K562 (cell line): ENCODE measurements at regions not wholly inside any gene's neighbourhood (a gene's known extent, or its start where the extent isn't known, plus 50 kb on each side); places are given as distances from the start of the nearest gene placed in this dataset.
A peak's percentile ranks its signal among the peaks of the same experiment; 100 is the strongest.

Experiments used
- ATAC-seq: fragments of 200-7000 bp; cut with Tn5 transposase; 3 replicates; pipeline ENCODE4 v1.9.1; 2020; ENCODE audit warnings: moderate library complexity
- BruUV-seq: library from RNA; stranded (reverse); fragments of 400-500 nt; replicated peaks from 2 replicates; lab custom pipeline; 2021; lab: Mats Ljungman, UMichigan
- CTCF ChIA-PET: fragments of 300-600 bp; formaldehyde crosslinking; extraction: SDS; loops from one replicate; lab custom pipeline; 2021; ENCODE audit warnings: low intra/inter-chr PET ratio; lab: Yijun Ruan, JAX
- POLR2A ChIA-PET: fragments of 300-600, 350-650 bp; sonication (Branson Sonifier 250); formaldehyde crosslinking; extraction: SDS; loops from one replicate; lab custom pipeline; 2021; ENCODE audit warnings: antibody characterized with exemption, inconsistent platforms; lab: Yijun Ruan, JAX
- DNase-seq, 4 experiments: peaks; one replicate each; pipeline versions ENCODE4 v3.0.0 to v3.0.0-alpha.2; 2011 to 2018; ENCODE audit warnings: low spot score in 3 of 4, mixed read lengths in 3 of 4; ENCODE audit errors: extremely low read depth in 1 of 4
- FAIRE-seq: peaks from 2 replicates; lab custom pipeline; 2011; peaks lifted over from hg19 to GRCh38; lab: Jason Lieb, UNC
- H2AFZ ChIP-seq: 2 replicates; pipeline ENCODE4 v1.6.0; 2011; ENCODE audit warnings: low read depth, low read length, control low read depth, inconsistent platforms
- H3K27ac ChIP-seq: fragments of 200-600 bp; 3 replicates; pipeline ENCODE4 v1.8.0; 2011; ENCODE audit warnings: low read depth, mild to moderate bottlenecking, control low read depth, inconsistent platforms, low read length, moderate library complexity, mixed read lengths; ENCODE audit errors: extremely low read depth
- H3K27me3 ChIP-seq, 2 experiments: fragments of 300-600 bp in 1 of 2; 2 replicates in 1 of 2; 3 replicates in 1 of 2; pipeline versions ENCODE4 v1.6.0 to v1.8.0; 2011; ENCODE audit warnings: inconsistent platforms in 2 of 2, low read length in 2 of 2, mild to moderate bottlenecking in 1 of 2, mixed read lengths in 1 of 2, moderate library complexity in 1 of 2; ENCODE audit not compliant: control insufficient read depth in 2 of 2, insufficient read depth in 2 of 2
- H3K36me3 ChIP-seq: fragments of 300-600 bp; 3 replicates; pipeline ENCODE4 v1.8.0; 2011; ENCODE audit warnings: mild to moderate bottlenecking, low read length, inconsistent platforms; ENCODE audit not compliant: control insufficient read depth, insufficient read depth
- H3K4me1 ChIP-seq, 2 experiments: fragments of 200-600 bp in 1 of 2; replicated peaks in 1 of 2; 2 replicates in 1 of 2; 3 replicates in 1 of 2; pipeline versions ENCODE4 v1.5.1 to v1.8.0; 2011; ENCODE audit warnings: inconsistent platforms in 2 of 2, low read length in 2 of 2, mild to moderate bottlenecking in 1 of 2, mixed read lengths in 1 of 2, moderate library complexity in 1 of 2; ENCODE audit not compliant: control insufficient read depth in 2 of 2, insufficient read depth in 2 of 2
- H3K4me2 ChIP-seq: 2 replicates; pipeline ENCODE4 v1.6.1; 2011; ENCODE audit warnings: low read length, control low read depth, inconsistent platforms, mixed read lengths; ENCODE audit not compliant: insufficient read depth
- H3K4me3 ChIP-seq: fragments of 200-600 bp; sonication (generic), shearing (Covaris generic); 2 replicates; pipeline ENCODE4 v1.5.1; 2016; ENCODE audit warnings: control low read depth, inconsistent platforms
- H3K79me2 ChIP-seq: fragments of 200-600 bp; 3 replicates; pipeline ENCODE4 v1.8.0; 2011; ENCODE audit warnings: low read length, inconsistent platforms; ENCODE audit not compliant: control insufficient read depth, insufficient read depth
- H3K9ac ChIP-seq, 2 experiments: 2 replicates each; pipeline versions ENCODE4 v1.6.0 to v1.6.1; 2011; ENCODE audit warnings: low read depth in 2 of 2, low read length in 2 of 2, control low read depth in 1 of 2, inconsistent platforms in 1 of 2, mild to moderate bottlenecking in 1 of 2, mixed read lengths in 1 of 2; ENCODE audit not compliant: insufficient read depth in 1 of 2
- H3K9me1 ChIP-seq: one replicate; pipeline ENCODE4 v1.6.0; 2011; ENCODE audit warnings: inconsistent platforms, mild to moderate bottlenecking, low read length, moderate library complexity; ENCODE audit not compliant: control insufficient read depth, insufficient read depth
- H3K9me3 ChIP-seq: replicated peaks from 2 replicates; pipeline ENCODE4 v1.5.1; 2011; ENCODE audit warnings: low read depth, low read length, inconsistent platforms; ENCODE audit not compliant: control insufficient read depth, insufficient read depth
- H4K20me1 ChIP-seq: replicated peaks from 2 replicates; pipeline ENCODE4 v1.6.1; 2011; ENCODE audit warnings: low read length, inconsistent platforms, mixed read lengths; ENCODE audit not compliant: control insufficient read depth, insufficient read depth
- ATF2 ChIP-seq: sonication (generic); formaldehyde crosslinking; IDR thresholded peaks from 2 replicates; pipeline ENCODE4 v1.8.1; 2022; ENCODE audit warnings: missing genetic modification reagents
- BMI1 ChIP-seq: fragments of 150-350 bp; IDR thresholded peaks from 2 replicates; pipeline ENCODE4 v1.6.1; 2014; ENCODE audit warnings: low read length
- FOSL1 ChIP-seq: fragments of 200-800 bp; sonication (Bioruptor generic); conservative IDR thresholded peaks from 2 replicates; pipeline ENCODE4 v1.6.1; 2016; ENCODE audit warnings: missing genetic modification characterization, missing compliant biosample characterization
- HOXB6 ChIP-seq: fragments of 250-450 bp; sonication (Bioruptor Pico); IDR thresholded peaks from 2 replicates; pipeline ENCODE4 v1.5.1; 2022; ENCODE audit warnings: mild to moderate bottlenecking, borderline replicate concordance
- IRF1 ChIP-seq: sonication (generic); formaldehyde crosslinking; IDR thresholded peaks from 2 replicates; pipeline ENCODE4 v1.8.0; 2022; ENCODE audit warnings: missing genetic modification reagents, mild to moderate bottlenecking, borderline replicate concordance
- L3MBTL2 ChIP-seq: fragments of 450-650 bp; IDR thresholded peaks from 2 replicates; pipeline ENCODE4 v1.6.1; 2016; ENCODE audit warnings: mild to moderate bottlenecking, moderate library complexity
- MCM2 ChIP-seq: fragments of 450-650 bp; IDR thresholded peaks from 2 replicates; pipeline ENCODE4 v1.6.1; 2017; ENCODE audit warnings: low read depth, mild to moderate bottlenecking
- MTA1 ChIP-seq: fragments of 450-650 bp; IDR thresholded peaks from 2 replicates; pipeline ENCODE4 v1.6.1; 2017; ENCODE audit warnings: borderline replicate concordance
- MTA2 ChIP-seq: fragments of 450-650 bp; IDR thresholded peaks from 2 replicates; pipeline ENCODE4 v1.6.1; 2016; ENCODE audit warnings: low read depth
- SP2 ChIP-seq: IDR thresholded peaks from 2 replicates; pipeline ENCODE4 v1.6.1; 2011; ENCODE audit warnings: mild to moderate bottlenecking, low read depth, low read length, moderate library complexity; ENCODE audit not compliant: poor library complexity, severe bottlenecking; ENCODE audit errors: extremely low read depth
- ZNF277 ChIP-seq: fragments of 250-450 bp; sonication (Bioruptor Pico); IDR thresholded peaks from 2 replicates; pipeline ENCODE4 v1.8.0; 2022; ENCODE audit warnings: inconsistent platforms, mild to moderate bottlenecking, moderate library complexity, borderline replicate concordance
- WGBS: fragments of 100-300 bp; shearing (Covaris generic); methylation state at CpG from one replicate; pipeline ENCODE4 v1.1.6; 2016; ENCODE audit warnings: low coverage, mixed read lengths; ENCODE audit not compliant: insufficient coverage; ENCODE audit errors: missing lambda C conversion rate; 5-methylcytosine and 5-hydroxymethylcytosine counted together
- in situ Hi-C: fragments of 300-500 bp; cut with MboI; formaldehyde crosslinking; loops from 4 replicates; pipeline ENCODE4 v1.15.0; 2018; ENCODE audit warnings: inconsistent platforms, mixed read lengths
- intact Hi-C: fragments of 100-400 bp; cut with micrococcal nuclease; formaldehyde crosslinking; loops from 2 replicates; pipeline ENCODE4 v1.14.2; 2022

- H3K4me1 ChIP-seq: no peaks in the 10 kb centered on the region
- no peak overlapping the region for H3K27ac ChIP-seq
- in situ Hi-C loops: no loop called here
- H3K9me3 ChIP-seq: no peaks in the 10 kb centered on the region
- POLR2A ChIA-PET: interaction anchor here (0.6 kb wide), 1 partner anchor 201 kb away, joined by 3 read pairs; no protein-coding TSS in a partner anchor
- BruUV-seq: no TSS peak
- no peak overlapping the region for H3K9ac ChIP-seq
- H3K4me2 ChIP-seq: no peak overlapping the region
- no peaks in the 10 kb centered on the region for H3K9me1 ChIP-seq
- no peak overlapping the region for H3K4me3 ChIP-seq
- ATAC-seq (peak; percentile 21; the same call in 1 of the 3 replicates), FAIRE-seq (peak; percentile 67), DNase-seq (no peak)
- H3K79me2 ChIP-seq: no peaks in the 10 kb centered on the region
- no peak for TF ChIP-seq IRF1 (CRISPR knock-in tag)
- TF ChIP-seq HOXB6 (CRISPR knock-in tag): no peak
- no peak for TF ChIP-seq L3MBTL2
- no peak for TF ChIP-seq FOSL1 (tag)
- TF ChIP-seq MCM2: no peak
- TF ChIP-seq BMI1: no peak
- TF ChIP-seq ATF2 (CRISPR knock-in tag): no peak
- TF ChIP-seq SP2: no peak
- no peak for TF ChIP-seq ZNF277
- TF ChIP-seq MTA1: no peak
- no peak for TF ChIP-seq MTA2
- WGBS: 0% methylated on average over 1 of the region's 1 CpG
- CTCF ChIA-PET: no interaction called here
- H3K36me3 ChIP-seq: no peaks in the 10 kb centered on the region
- no peak overlapping the region for H2AFZ ChIP-seq
- no peaks in the 10 kb centered on the region for H4K20me1 ChIP-seq
- no peaks in the 10 kb centered on the region for H3K27me3 ChIP-seq
- intact Hi-C loops: no loop called here
Observed at GRCh38 chr3:34155108-34155507, 356.7 kb downstream of the PDCD6IP start.
